GM04504 (cell line): ENCODE measurements at regions not wholly inside any gene's neighbourhood (a gene's known extent, or its start where the extent isn't known, plus 50 kb on each side); places are given as distances from the start of the nearest gene placed in this dataset.

ENCODE experiments used
- DNase-seq: peaks from one replicate; pipeline ENCODE4 v3.0.0-alpha.2; 2012; ENCODE audit warnings: low read depth

DNA sequence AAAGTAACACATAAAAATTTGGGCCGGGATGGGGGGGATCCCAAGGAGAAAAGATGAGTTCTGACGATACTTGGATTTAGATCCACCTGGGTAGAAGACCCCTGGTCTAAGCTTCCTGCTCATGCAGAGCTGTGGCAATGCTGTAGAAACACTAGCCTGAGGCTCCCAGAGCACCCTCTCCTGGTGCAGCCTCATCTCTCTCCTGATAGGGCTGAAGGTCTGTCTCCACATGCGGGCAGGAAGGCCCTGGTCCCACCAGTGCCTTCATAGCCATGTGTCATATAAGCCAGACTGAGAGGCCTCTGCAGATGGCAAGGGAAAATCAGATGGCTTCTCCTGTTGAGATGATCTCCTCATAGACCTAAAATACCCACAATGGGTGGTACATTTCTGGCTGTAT is 518.0 kb upstream of the ZFHX3 start:
- DNase-seq = no peak

- no peak for DNase-seq
Measured at GRCh38 chr16:73565263-73565662, 517.3 kb upstream of the ZFHX3 start.

DNA sequence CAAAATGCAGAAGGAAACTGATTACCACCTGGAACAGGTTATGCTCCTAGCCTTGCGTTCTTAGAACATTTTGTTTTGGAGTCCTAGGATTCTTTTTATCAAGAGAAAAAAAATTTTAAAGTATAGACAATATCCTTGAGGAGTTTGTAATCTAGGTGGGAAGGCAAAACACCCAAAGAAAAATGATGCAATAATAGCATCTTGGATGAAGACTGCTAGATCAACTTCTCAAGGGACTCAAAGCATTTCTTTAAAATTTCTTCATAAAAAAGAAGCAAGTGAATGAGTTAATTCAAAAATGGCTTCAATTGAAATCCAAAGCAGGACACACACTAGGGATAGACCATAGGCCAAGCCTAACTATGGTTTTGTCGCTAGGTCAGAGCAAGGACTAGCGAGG is 515.8 kb upstream of the ZFHX3 start:
- no peak for DNase-seq

DNA sequence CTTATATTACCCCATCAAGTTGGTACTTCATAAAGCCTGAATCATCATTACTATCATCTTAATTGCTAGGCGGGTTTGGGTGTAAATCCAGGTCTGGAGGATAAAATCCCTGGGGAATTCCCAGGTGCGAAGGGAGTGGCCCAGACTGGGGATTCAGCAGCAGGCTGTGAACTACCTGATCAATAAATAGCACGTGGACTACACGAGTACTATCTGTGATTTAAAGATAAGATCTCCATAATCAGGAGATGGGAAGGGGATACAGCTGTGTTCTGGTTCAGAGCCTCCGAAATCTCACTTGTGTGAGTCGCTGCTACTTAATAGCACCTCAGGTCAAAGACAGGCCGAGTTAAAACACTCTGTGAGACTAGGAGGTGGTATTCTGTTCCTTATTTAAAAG is 512.6 kb upstream of the ZFHX3 start:
- DNase-seq = no peak

- no peak for DNase-seq
Measured at GRCh38 chr16:73558219-73558618, 510.3 kb upstream of the ZFHX3 start.

DNA sequence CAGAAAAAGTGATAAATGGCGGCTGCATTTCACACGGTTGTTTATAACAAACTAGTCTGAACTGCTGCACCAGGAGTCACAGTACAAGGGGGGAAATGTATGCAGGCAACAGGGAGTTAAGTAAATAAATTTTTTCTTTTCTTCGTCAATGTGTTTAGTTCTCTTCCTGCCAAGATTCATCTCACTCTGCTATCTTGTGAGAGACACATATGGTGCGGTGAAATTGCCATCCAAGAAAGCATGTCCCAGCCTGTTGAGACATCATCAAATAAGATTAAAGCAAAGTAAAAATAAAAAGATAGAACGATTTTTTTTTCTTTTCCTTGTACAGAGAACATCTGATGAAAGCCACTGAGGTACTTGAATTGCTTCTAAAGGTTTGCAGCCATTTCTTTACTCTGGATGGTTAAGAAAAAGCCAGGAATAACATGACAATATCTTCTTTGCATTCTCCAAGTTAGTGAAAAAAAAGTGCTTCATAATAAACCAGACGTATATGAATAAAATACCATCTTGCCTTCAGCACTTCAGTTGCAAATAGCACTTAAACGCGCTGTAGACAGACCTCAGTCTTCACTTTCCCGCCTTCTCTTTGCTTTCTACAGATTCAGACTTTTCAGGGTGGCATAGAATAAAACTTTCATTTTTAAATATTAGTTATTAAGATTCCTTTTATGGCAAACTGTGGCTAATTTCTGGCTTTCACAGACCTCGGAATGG is 506.2 kb upstream of the ZFHX3 start:
- no peak for DNase-seq

GRCh38 chr16:73549984-73550631 is 502.2 kb upstream of the ZFHX3 start:
- no peak for DNase-seq

GRCh38 chr16:73547552-73548403 is 499.9 kb upstream of the ZFHX3 start:
- no peak for DNase-seq

DNA sequence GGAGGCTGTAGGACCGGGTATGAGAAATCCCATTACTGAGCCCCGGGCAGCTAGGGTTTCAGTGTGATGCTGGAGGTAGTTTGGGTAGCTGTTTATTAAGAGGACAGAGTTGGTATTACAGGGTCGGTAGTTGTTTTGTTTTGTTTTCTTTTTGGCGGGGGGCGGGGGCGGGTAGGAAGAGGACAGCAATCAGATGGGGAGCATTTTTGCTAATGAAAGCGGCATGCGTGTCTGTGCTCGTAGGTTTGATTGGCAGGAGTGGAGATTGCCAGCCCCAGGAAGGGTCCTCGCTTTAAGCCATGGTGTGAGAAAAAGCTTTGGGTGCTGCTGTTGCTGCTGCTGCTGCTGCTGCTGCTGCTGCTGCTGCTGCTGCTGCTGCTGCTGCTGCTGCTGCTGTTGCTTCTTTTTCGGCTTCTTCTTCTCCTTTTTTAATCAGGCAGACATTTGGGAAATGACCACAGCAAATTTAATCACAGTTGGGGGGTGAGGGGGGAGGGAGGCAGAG is 498.5 kb upstream of the ZFHX3 start:
- no peak for DNase-seq

DNA sequence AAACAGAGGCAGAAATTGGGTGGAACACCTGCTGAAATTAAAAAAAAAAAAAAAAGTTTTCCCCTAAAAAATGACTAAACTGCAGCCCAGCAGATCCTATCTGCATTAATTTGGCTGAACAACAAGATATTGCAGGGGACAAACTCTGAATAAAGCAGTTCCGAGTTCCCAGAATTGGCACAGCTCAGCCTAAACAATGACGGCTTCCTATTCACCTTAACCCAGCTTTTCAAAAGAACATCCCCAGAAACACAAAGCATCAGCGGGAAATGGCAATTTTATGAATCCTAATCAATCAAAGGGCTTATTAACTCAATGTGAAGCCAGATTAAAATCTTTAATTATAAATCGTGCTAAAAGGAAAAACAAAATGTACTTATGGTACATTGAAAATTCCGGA is 497.8 kb upstream of the ZFHX3 start:
- no peak for DNase-seq

DNA sequence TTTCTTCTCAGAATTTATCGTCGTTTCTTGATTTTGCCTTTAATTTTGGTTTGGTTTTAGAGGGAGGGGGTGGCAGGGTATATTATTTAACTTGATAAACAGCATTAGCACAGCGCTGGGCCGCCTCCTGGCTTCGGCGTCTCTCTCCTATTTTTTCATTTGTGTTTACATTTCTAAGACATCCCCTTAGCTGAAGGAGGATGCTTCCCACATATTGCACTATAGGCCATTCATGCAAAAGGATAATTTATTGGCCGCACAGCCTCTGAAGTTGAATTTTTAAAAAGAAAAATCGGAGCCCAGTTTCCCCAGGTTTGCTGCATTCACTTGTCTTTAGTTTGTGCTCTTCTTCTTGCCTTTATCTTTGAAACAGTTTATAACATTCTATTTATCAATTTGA is 497.4 kb upstream of the ZFHX3 start:
- no peak for DNase-seq

DNA sequence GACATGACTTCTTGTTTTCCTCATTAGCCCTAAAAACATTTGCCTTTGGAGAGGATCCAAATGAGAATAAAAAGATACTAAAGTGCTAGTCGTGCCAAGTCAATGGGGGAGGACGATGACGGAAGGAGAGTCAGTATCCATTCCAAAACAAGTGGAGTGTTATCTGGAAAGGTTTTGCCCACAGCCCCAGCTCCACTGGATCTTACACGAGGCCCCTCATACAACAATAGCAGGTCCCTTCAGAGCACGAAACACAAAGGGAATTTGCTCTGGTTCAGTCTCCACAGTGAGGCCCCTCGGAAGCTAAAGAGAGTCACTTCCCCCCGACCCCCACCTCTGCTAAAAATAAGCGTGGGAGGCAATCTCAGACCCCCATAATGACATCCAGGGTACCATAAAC is 496.9 kb upstream of the ZFHX3 start:
- no peak for DNase-seq

DNA sequence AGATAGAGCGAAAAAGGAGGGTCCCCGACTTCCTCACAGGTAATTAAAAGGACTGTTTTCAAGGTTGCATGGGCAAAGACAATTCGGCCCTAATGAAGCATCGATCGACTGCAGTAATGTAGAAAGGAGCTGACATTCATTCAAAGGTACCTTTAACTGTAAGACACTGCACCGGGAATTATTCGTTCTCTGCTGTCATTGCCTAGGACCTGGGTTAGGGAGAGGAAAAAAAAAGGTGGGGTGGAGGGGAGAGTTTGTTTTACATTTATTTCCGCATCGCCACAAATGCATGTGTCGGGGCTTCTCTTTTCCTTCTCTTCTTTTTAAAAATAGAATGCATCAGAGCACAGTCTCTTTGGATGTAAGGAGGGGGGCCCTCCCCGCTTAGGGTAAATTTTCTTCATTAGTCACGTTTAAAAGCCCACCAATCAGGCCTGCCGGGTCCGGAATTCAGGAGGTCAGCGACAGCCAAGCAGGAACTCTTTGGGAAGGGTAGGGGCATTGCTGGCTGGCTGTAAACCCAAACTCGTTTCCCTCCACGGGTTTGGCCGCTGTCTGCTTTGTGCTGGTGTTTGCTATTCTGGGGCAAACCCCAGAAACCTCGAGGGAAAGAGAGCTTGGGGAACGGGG is 496.2 kb upstream of the ZFHX3 start:
- no peak for DNase-seq

DNA sequence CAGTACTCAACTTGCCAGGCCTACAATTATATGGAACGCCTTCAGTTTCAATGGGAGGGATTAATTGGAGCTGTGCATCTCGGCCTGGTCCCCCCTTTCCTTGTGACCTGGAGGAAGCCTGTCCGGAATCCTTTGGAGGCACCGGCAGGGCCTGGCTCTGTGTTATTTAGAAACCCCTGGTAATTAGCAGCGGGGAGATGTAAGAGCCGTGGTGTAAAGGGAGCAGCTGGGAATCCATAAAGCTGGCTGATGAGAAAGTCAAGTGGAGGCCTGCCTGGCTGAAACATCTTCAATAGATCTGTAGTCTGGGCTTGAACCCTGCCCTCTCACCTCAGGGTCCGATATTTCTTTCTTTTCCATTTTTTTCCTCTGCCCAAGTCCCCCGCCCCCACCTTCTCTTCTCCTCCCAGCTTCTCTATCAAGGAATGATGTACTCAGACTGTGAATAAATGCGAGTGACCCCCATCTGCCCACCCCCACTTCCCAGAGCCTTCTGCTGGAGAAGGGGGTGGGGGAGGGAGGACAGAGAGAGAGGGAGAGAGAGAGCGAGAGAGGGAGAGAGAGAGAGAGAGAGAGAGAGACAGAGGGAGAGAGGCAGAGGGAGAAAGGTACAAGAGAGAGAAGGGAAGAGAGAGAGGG is 495.5 kb upstream of the ZFHX3 start:
- DNase-seq = no peak

DNA sequence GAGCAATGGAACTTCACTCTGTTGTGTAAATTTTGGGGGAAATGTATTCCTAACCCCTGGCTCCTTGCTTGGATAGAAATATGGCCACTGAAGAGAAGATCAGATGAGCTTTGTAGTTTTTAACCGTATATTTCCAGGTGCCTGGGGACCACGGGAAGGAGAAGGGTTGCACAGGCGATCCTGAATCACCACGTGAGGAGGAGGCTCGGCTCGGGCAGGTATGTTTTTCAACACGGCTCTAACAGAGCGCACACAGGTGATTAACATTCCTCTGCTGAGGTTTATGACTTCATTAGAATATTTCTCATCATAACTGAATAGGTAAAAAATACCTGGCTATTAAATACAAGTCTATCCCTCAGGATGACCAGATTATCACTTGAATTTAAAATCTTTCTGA is 495.0 kb upstream of the ZFHX3 start:
- no peak for DNase-seq

- no peak for DNase-seq
Measured at GRCh38 chr16:73537921-73538320, 490.0 kb upstream of the ZFHX3 start.

- no peak for DNase-seq
Measured at GRCh38 chr16:73536931-73537330, 489.0 kb upstream of the ZFHX3 start.

- DNase-seq = no peak
Measured at GRCh38 chr16:73531021-73531420, 483.1 kb upstream of the ZFHX3 start.

GRCh38 chr16:73530529-73530928 is 482.6 kb upstream of the ZFHX3 start:
- no peak for DNase-seq

GRCh38 chr16:73529303-73530012 is 481.5 kb upstream of the ZFHX3 start:
- DNase-seq = no peak

DNA sequence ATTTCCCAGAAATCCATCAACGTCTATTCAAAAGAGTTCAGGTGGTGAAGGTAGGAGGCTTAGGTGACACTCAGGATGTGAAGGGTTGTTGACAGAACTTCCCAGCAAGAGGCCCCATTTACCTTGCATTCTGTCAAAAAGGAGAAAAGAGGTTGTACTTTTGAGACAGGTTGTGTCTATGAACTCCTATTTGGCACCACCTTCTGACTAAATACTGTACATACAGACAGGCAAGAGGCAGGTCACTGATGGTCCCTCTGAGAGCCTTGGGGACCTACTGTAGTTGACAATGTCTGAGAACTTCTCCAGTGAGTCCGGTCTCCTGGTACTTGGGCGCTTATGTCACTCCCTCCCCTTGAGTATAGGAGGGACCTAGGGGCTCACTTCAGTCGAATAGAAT is 479.3 kb upstream of the ZFHX3 start:
- no peak for DNase-seq
